Pons (tissue), 1 donor: ENCODE measurements at regions not wholly inside any gene's neighbourhood (a gene's known extent, or its start where the extent isn't known, plus 50 kb on each side); places are given as distances from the start of the nearest gene placed in this dataset.

ENCODE experiments used
- DNase-seq: peaks from one replicate; pipeline ENCODE4 v3.0.0-alpha.2; 2016; ENCODE audit warnings: low spot score

- no peak for DNase-seq
These were observed 434.5 kb upstream of the MANEA start for GRCh38 chr6:95142661-95143335.

- DNase-seq = no peak
These were observed 433.7 kb upstream of the MANEA start for GRCh38 chr6:95143408-95144180.

- no peak for DNase-seq
These were observed 431.9 kb upstream of the MANEA start for GRCh38 chr6:95145457-95145856.

- no peak for DNase-seq
These were observed 417.8 kb upstream of the MANEA start for GRCh38 chr6:95159557-95159956.

GRCh38 chr6:95169775-95170174, 407.6 kb upstream of the MANEA start:
- no peak for DNase-seq

- no peak for DNase-seq
These were observed 401.2 kb upstream of the MANEA start for GRCh38 chr6:95175927-95176675.

GRCh38 chr6:95185874-95186273, 391.5 kb upstream of the MANEA start:
- DNase-seq = no peak

- DNase-seq = no peak
These were observed 390.6 kb upstream of the MANEA start for GRCh38 chr6:95186710-95187109.

- DNase-seq = no peak
These were observed 379.7 kb upstream of the MANEA start for GRCh38 chr6:95197590-95197989.

GRCh38 chr6:95203153-95203754, 374.1 kb upstream of the MANEA start:
- DNase-seq = peak; percentile 63

- DNase-seq = no peak
These were observed 373.2 kb upstream of the MANEA start for GRCh38 chr6:95204178-95204577.

- no peak for DNase-seq
These were observed 368.7 kb upstream of the MANEA start for GRCh38 chr6:95208621-95209020.

GRCh38 chr6:95209074-95209473, 368.3 kb upstream of the MANEA start:
- DNase-seq = no peak

- no peak for DNase-seq
These were observed 360.8 kb upstream of the MANEA start for GRCh38 chr6:95216555-95216954.

GRCh38 chr6:95227351-95227750, 350.0 kb upstream of the MANEA start:
- DNase-seq = no peak

GRCh38 chr6:95228636-95229035, 348.7 kb upstream of the MANEA start:
- no peak for DNase-seq

GRCh38 chr6:95230071-95230740, 347.1 kb upstream of the MANEA start:
- no peak for DNase-seq

- no peak for DNase-seq
These were observed 345.9 kb upstream of the MANEA start for GRCh38 chr6:95231416-95231815.

- no peak for DNase-seq
These were observed 344.9 kb upstream of the MANEA start for GRCh38 chr6:95232446-95232845.

GRCh38 chr6:95233879-95234278, 343.5 kb upstream of the MANEA start:
- DNase-seq = no peak

GRCh38 chr6:95240514-95240913, 336.8 kb upstream of the MANEA start:
- no peak for DNase-seq

GRCh38 chr6:95242560-95242959, 334.8 kb upstream of the MANEA start:
- no peak for DNase-seq
